ENCODE measurements at regions not wholly inside any gene's neighbourhood (a gene's known extent, or its start where the extent isn't known, plus 50 kb on each side); places are given as distances from the start of the nearest gene placed in this dataset.
A peak's percentile ranks its signal among the peaks of the same experiment; 100 is the strongest.

DNA sequence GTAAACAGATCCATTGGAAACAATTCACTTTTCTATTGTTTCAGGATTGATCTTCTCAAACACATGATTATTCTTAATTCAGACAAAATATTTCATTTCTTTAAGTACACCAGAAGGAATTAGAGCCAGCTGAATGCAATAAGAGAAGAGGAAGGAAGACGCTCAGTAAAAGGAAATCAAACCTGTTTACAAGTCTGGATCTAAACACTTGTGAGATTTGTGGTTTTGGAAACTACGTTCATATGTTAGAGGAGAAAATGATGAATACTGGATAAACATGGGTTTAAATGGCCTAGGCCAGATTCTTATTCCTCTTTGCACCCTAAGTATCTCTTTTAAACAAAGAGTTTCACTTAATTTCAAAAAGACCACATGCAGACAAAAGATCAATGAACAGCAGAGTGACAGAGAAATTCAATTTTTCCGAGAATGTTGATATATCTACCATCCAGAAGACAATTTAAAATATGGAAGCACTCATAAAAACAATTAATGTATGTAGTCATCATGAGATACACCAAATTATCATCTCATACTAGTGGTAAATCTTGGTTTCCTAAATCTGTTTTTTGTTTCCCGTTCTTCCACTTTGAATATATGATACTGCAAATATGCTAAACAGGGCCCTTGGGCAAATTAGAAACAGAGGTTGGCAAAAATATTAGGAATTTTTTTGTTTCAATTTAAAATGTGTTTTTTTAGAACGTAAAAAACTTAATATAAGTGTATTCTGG lies 703.5 kb upstream of the CITED2 start:
- no peaks in the 10 kb centered on the region for H3K9me3 ChIP-seq
- H3K27me3 ChIP-seq: no peaks in the 10 kb centered on the region
- no peaks in the 10 kb centered on the region for H3K36me3 ChIP-seq (ENCODE audit: low read depth, missing control alignments)
- no peak for TF ChIP-seq POLR2A (IDR thresholded peaks at IDR 0.05)
- TF ChIP-seq, protein P1, sequence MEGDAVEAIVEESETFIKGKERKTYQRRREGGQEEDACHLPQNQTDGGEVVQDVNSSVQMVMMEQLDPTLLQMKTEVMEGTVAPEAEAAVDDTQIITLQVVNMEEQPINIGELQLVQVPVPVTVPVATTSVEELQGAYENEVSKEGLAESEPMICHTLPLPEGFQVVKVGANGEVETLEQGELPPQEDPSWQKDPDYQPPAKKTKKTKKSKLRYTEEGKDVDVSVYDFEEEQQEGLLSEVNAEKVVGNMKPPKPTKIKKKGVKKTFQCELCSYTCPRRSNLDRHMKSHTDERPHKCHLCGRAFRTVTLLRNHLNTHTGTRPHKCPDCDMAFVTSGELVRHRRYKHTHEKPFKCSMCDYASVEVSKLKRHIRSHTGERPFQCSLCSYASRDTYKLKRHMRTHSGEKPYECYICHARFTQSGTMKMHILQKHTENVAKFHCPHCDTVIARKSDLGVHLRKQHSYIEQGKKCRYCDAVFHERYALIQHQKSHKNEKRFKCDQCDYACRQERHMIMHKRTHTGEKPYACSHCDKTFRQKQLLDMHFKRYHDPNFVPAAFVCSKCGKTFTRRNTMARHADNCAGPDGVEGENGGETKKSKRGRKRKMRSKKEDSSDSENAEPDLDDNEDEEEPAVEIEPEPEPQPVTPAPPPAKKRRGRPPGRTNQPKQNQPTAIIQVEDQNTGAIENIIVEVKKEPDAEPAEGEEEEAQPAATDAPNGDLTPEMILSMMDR (IDR thresholded peaks at IDR 0.05): no peak
- H3K4me3 ChIP-seq: no peak overlapping the region
- no peak for DNase-seq
- peak overlapping the region; percentile 68 to 82 for H3K27ac ChIP-seq
- H3K4me1 ChIP-seq: peaks cover 27% of the 10 kb centered on the region
- 76 to 79% methylated on average over 5 of the region's 5 CpGs for WGBS, 2 donors
- intact Hi-C loops (cut with DNase I; ENCODE audit: low total_unique reads): no loop called here

DNA sequence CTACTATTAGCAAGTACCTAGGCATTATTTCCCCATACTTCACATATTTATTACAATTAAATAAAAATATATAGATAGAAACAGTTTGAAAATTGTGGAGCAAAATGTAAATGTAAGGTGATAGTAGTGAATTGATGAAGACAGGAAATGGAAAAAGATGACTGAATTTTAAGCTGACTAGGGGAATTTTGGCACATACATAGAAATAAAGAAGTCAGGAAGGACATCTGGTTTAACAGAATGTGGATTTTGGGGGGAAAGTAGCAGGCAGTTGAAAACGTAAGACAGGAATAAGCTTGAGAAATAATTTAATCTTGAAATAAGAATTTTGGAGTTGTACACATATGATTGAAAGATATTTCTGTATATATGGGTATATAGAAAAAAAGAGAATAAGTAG lies 701.7 kb upstream of the CITED2 start:
- Histone ChIP-seq H3K4me1 (peaks cover 33% of the 10 kb centered on the region), H3K9me3 (no peaks in the 10 kb centered on the region), H3K36me3 (ENCODE audit: low read depth, missing control alignments) (no peaks in the 10 kb centered on the region), H3K27ac (no peak overlapping the region), H3K27me3 (no peaks in the 10 kb centered on the region), H3K4me3 (no peak overlapping the region)
- DNase-seq: no peak
- intact Hi-C loops (cut with DNase I; ENCODE audit: low total_unique reads): no loop called here
- 92 to 96% methylated on average over 1 of the region's 1 CpG for WGBS, 2 donors
- TF ChIP-seq POLR2A (IDR thresholded peaks at IDR 0.05): no peak
- TF ChIP-seq, protein P1 (IDR thresholded peaks at IDR 0.05): no peak

DNA sequence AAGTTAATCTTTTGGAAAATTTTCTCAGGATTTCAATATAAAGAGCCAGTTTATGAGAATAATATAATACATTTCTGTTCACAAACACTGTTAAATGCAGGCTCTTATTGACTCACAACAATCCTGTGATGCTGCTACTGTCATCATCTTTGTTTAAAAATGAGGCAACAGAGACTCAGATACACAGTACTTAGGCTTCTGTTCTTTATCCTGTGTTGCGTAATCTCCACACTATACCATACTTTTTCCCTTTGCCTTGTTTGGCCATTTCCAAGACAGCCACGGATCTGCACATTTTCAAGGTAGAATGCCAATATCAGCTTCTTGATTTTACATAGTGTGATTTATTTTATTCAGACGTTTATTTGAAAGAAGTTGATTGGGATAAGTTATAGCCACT lies 699.0 kb upstream of the CITED2 start:
- Histone ChIP-seq H3K36me3 (ENCODE audit: low read depth, missing control alignments) (no peaks in the 10 kb centered on the region), H3K4me1 (peaks cover 19% of the 10 kb centered on the region), H3K4me3 (no peak overlapping the region), H3K27ac (no peak overlapping the region), H3K27me3 (no peaks in the 10 kb centered on the region), H3K9me3 (no peaks in the 10 kb centered on the region)
- no peak for DNase-seq
- TF ChIP-seq, protein P1 (IDR thresholded peaks at IDR 0.05): no peak
- TF ChIP-seq POLR2A (IDR thresholded peaks at IDR 0.05): no peak
- 65 to 70% methylated on average over 3 of the region's 3 CpGs for WGBS, 2 donors
- intact Hi-C loops (cut with DNase I; ENCODE audit: low total_unique reads): no loop called here

DNA sequence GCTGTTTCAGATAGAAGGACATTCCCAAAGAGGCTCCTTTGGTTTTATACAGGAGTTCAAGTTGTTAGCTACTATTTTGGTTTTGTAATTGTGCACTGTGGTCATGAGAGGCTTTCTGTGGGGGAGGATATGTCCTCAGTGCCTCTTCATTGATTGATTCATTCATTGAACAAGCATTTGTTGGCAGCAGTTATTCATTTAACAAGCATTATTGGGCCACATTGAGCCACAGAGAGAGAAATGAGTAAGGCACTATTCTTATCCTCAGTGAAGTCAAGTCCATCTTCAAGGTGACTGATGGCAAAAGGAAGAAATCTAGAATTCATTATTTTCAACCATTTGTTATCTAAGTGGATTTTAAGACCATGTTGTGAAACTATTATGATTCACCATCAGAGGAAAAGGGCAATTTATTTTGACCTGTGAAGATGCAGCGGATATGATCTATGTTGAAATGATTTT lies 697.2 kb upstream of the CITED2 start:
- no peaks in the 10 kb centered on the region for H3K36me3 ChIP-seq (ENCODE audit: low read depth, missing control alignments)
- no peak for DNase-seq
- intact Hi-C loops (cut with DNase I; ENCODE audit: low total_unique reads): no loop called here
- no peaks in the 10 kb centered on the region for H3K27me3 ChIP-seq
- peaks cover 13% of the 10 kb centered on the region for H3K4me1 ChIP-seq
- no peak for TF ChIP-seq POLR2A (IDR thresholded peaks at IDR 0.05)
- TF ChIP-seq, protein P1 (IDR thresholded peaks at IDR 0.05): no peak
- WGBS, 2 donors: 94 to 95% methylated on average over 1 of the region's 1 CpG
- no peak overlapping the region for H3K4me3 ChIP-seq
- peak overlapping the region in 1 of 2 donors; percentile 33 for H3K27ac ChIP-seq
- H3K9me3 ChIP-seq: no peaks in the 10 kb centered on the region
